Peyer's patch (tissue), 4 donors: ENCODE measurements at regions not wholly inside any gene's neighbourhood (a gene's known extent, or its start where the extent isn't known, plus 50 kb on each side); places are given as distances from the start of the nearest gene placed in this dataset.

Experiments
- POLR2A ChIP-seq, 2 donors: fragments of 450-650 bp; IDR thresholded peaks; one replicate each; pipeline ENCODE4 v1.5.1; 2017; ENCODE audit warnings: antibody characterized with exemption in 2 of 2, mild to moderate bottlenecking in 2 of 2, moderate library complexity in 2 of 2
- TF ChIP-seq, protein P1 (sequence below), 6 experiments: fragments of 450-650 bp in 4 of 6; fragments of 200-600 bp in 2 of 6; sonication (generic) in 1 of 6; IDR thresholded peaks; one replicate each; pipeline ENCODE4 v1.5.1; 2017 to 2019; ENCODE audit warnings: antibody characterized with exemption in 6 of 6, mild to moderate bottlenecking in 3 of 6, moderate library complexity in 1 of 6

DNA sequence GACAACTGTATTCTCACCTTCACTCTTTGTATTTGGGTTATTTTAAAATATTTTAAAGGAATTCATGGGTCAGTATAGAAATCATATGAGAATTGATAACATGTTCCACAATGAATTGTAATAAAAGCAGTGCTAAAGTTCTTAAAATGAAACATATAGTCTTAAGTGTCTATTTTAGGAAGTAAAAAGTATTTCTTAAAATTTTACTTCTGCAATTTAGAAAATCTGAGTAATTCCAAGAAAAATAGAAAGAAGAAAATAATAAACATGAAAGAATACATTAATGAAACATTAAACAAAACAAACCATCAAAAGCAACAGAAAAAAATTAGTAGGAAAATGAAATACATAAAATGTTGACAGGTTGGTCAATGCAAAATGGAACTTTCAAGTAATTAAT, 332.4 kb downstream of the ETS1 start:
- TF ChIP-seq, protein P1, sequence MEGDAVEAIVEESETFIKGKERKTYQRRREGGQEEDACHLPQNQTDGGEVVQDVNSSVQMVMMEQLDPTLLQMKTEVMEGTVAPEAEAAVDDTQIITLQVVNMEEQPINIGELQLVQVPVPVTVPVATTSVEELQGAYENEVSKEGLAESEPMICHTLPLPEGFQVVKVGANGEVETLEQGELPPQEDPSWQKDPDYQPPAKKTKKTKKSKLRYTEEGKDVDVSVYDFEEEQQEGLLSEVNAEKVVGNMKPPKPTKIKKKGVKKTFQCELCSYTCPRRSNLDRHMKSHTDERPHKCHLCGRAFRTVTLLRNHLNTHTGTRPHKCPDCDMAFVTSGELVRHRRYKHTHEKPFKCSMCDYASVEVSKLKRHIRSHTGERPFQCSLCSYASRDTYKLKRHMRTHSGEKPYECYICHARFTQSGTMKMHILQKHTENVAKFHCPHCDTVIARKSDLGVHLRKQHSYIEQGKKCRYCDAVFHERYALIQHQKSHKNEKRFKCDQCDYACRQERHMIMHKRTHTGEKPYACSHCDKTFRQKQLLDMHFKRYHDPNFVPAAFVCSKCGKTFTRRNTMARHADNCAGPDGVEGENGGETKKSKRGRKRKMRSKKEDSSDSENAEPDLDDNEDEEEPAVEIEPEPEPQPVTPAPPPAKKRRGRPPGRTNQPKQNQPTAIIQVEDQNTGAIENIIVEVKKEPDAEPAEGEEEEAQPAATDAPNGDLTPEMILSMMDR (IDR thresholded peaks at IDR 0.05), result no peak
- TF ChIP-seq POLR2A (IDR thresholded peaks at IDR 0.05), result no peak
